ENCODE measurements at regions not wholly inside any gene's neighbourhood (a gene's known extent, or its start where the extent isn't known, plus 50 kb on each side); places are given as distances from the start of the nearest gene placed in this dataset.

DNA sequence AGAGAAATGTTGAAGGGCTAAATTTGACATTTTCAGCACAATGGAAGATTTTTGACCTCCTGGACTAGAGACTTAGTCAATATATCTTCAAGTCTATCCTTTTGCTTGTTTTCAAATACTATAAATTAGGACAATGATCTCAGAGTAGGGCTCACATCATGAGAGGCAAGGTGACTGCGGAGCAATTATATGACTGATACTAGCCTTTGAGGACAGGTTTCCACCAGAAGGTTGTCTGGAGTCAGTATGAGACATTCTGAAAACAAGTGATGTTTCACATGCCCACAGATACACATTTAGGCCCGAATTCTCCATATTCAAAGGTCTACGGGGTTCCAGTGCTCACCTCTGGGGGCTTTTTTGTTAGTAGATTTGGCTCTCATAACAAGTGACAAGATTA, 142.3 kb upstream of the SAMSN1 start:
- TF ChIP-seq TEAD2 (tag; IDR thresholded peaks at IDR 0.05), result no peak
- TF ChIP-seq RFX5 (IDR thresholded peaks at IDR 0.05; ENCODE audit: low read depth, low read length), result no peak
- no peak for TF ChIP-seq CEBPG (CRISPR knock-in tag; IDR thresholded peaks at IDR 0.05)
- TF ChIP-seq CEBPG (tag; conservative IDR thresholded peaks at IDR 0.05 in 1 of 2, IDR thresholded peaks at IDR 0.05 in 1 of 2), result no peak
- no peak for TF ChIP-seq JUN (IDR thresholded peaks at IDR 0.05; ENCODE audit: borderline replicate concordance, low read depth, low read length)
- no peak for TF ChIP-seq JUN (CRISPR knock-in tag; IDR thresholded peaks at IDR 0.05; ENCODE audit: borderline replicate concordance)
- no peak for TF ChIP-seq ADNP (tag; IDR thresholded peaks at IDR 0.05)
- no peak for TF ChIP-seq EZH2 (IDR thresholded peaks at IDR 0.05; ENCODE audit: borderline replicate concordance, low read depth, low read length)
- no peak for TF ChIP-seq ZBTB1 (CRISPR knock-in tag; IDR thresholded peaks at IDR 0.05; ENCODE audit: borderline replicate concordance, low read depth)
- TF ChIP-seq NR2C2 (CRISPR knock-in tag; IDR thresholded peaks at IDR 0.05), result no peak
- no peak for TF ChIP-seq NR2C2 (tag; IDR thresholded peaks at IDR 0.05)
- TF ChIP-seq CTCF (IDR thresholded peaks at IDR 0.05 in 2 of 3, conservative IDR thresholded peaks at IDR 0.05 in 1 of 3; ENCODE audit: insufficient read depth in 2 of 3, low read depth in 1 of 3, low read length in 3 of 3), result no peak
- TF ChIP-seq LARP7 (IDR thresholded peaks at IDR 0.05), result no peak

Measured in K562 (cell line).